WTC11 (cell line): ENCODE measurements at regions not wholly inside any gene's neighbourhood (a gene's known extent, or its start where the extent isn't known, plus 50 kb on each side); places are given as distances from the start of the nearest gene placed in this dataset.

Experiments
- ATAC-seq: fragments of 200-7000 bp; cut with Tn5 transposase; 2 replicates; pipeline ENCODE4 v1.10.0; 2021; ENCODE audit warnings: mild to moderate bottlenecking, moderate library complexity
- CTCF ChIA-PET: fragments of 300-600 bp; sonication (Branson Sonifier 250); formaldehyde crosslinking; loops from one replicate; lab custom pipeline; 2021; ENCODE audit warnings: antibody characterized with exemption; lab: Charles Lee
- POLR2A ChIA-PET: fragments of 350-600 bp; sonication (Branson Sonifier 250); formaldehyde crosslinking; loops from one replicate; lab custom pipeline; 2021; ENCODE audit warnings: antibody characterized with exemption; lab: Charles Lee
- DNase-seq: peaks from one replicate; pipeline ENCODE4 v3.0.0; 2021; ENCODE audit warnings: low spot score
- H3K27ac Mint-ChIP-seq: 2 replicates; pipeline ENCODE4 v1.8.0; 2021; ENCODE audit warnings: mixed read lengths
- H3K27me3 Mint-ChIP-seq: 2 replicates; pipeline ENCODE4 v1.8.0; 2021; ENCODE audit warnings: low read depth, mild to moderate bottlenecking, moderate library complexity, mixed read lengths
- H3K36me3 Mint-ChIP-seq: 2 replicates; pipeline ENCODE4 v1.8.0; 2021; ENCODE audit warnings: mixed read lengths
- H3K4me1 Mint-ChIP-seq: 2 replicates; pipeline ENCODE4 v1.8.0; 2022; ENCODE audit warnings: mixed read lengths
- H3K4me3 Mint-ChIP-seq: 2 replicates; pipeline ENCODE4 v1.8.0; 2021; ENCODE audit warnings: mild to moderate bottlenecking, moderate library complexity, mixed read lengths
- H3K9me3 Mint-ChIP-seq: 2 replicates; pipeline ENCODE4 v1.8.0; 2021; ENCODE audit warnings: mixed read lengths
- EMX1 ChIP-seq: fragments of 250-450 bp; sonication (Bioruptor Pico); IDR thresholded peaks from 2 replicates; pipeline ENCODE4 v1.8.0; 2021; ENCODE audit warnings: mild to moderate bottlenecking
- ESRRA ChIP-seq: sonication (generic); formaldehyde crosslinking; IDR thresholded peaks from 2 replicates; pipeline ENCODE4 v1.8.1; 2022; ENCODE audit warnings: mild to moderate bottlenecking, missing genetic modification reagents, borderline replicate concordance
- FOXK1 ChIP-seq: sonication (generic); formaldehyde crosslinking; IDR thresholded peaks from 2 replicates; pipeline ENCODE4 v1.8.0; 2022; ENCODE audit warnings: mild to moderate bottlenecking, moderate library complexity, missing genetic modification reagents
- GABPB1 ChIP-seq: sonication (generic); formaldehyde crosslinking; IDR thresholded peaks from 2 replicates; pipeline ENCODE4 v1.8.1; 2023; ENCODE audit warnings: mild to moderate bottlenecking, missing genetic modification reagents
- JUN ChIP-seq: sonication (generic); formaldehyde crosslinking; IDR thresholded peaks from 2 replicates; pipeline ENCODE4 v1.8.0; 2023; ENCODE audit warnings: mild to moderate bottlenecking, missing genetic modification reagents
- KAT7 ChIP-seq: sonication (generic); formaldehyde crosslinking; IDR thresholded peaks from 2 replicates; pipeline ENCODE4 v1.8.1; 2023; ENCODE audit warnings: missing genetic modification reagents, mild to moderate bottlenecking, borderline replicate concordance
- MXD4 ChIP-seq: fragments of 250-450 bp; sonication (Bioruptor Pico); IDR thresholded peaks from 2 replicates; pipeline ENCODE4 v1.8.0; 2021; ENCODE audit warnings: mild to moderate bottlenecking, moderate library complexity, borderline replicate concordance
- OVOL2 ChIP-seq: fragments of 250-450 bp; sonication (Bioruptor Pico); IDR thresholded peaks from 2 replicates; pipeline ENCODE4 v1.9.0; 2021; ENCODE audit warnings: mild to moderate bottlenecking, borderline replicate concordance
- TEAD4 ChIP-seq: sonication (generic); formaldehyde crosslinking; IDR thresholded peaks from 2 replicates; pipeline ENCODE4 v1.8.0; 2022; ENCODE audit warnings: mild to moderate bottlenecking, missing genetic modification reagents
- ZNF219 ChIP-seq: sonication (generic); formaldehyde crosslinking; IDR thresholded peaks from 2 replicates; pipeline ENCODE4 v1.8.0; 2023; ENCODE audit warnings: missing genetic modification reagents, mild to moderate bottlenecking, borderline replicate concordance
- ZNF416 ChIP-seq: fragments of 250-450 bp; sonication (Bioruptor Pico); IDR thresholded peaks from 2 replicates; pipeline ENCODE4 v1.9.0; 2021; ENCODE audit warnings: mild to moderate bottlenecking, inconsistent platforms
- ZNF423 ChIP-seq: fragments of 250-450 bp; sonication (Bioruptor Pico); IDR thresholded peaks from 2 replicates; pipeline ENCODE4 v2.1.2; 2022; ENCODE audit warnings: mild to moderate bottlenecking, moderate library complexity
- TF ChIP-seq, protein P1 (sequence below): fragments of 250-450 bp; sonication (Bioruptor Pico); IDR thresholded peaks from 2 replicates; pipeline ENCODE4 v1.9.0; 2021; ENCODE audit warnings: mild to moderate bottlenecking
- TF ChIP-seq, protein P2 (sequence below): fragments of 250-450 bp; sonication (Bioruptor Pico); IDR thresholded peaks from 2 replicates; pipeline ENCODE4 v1.9.0; 2021; ENCODE audit warnings: moderate library complexity, mild to moderate bottlenecking, inconsistent platforms, borderline replicate concordance
- TF ChIP-seq, protein P3 (sequence below): fragments of 250-450 bp; sonication (Bioruptor Pico); IDR thresholded peaks from 2 replicates; pipeline ENCODE4 v1.8.0; 2021; ENCODE audit warnings: mild to moderate bottlenecking
- TF ChIP-seq, protein P4 (sequence below): sonication (generic); formaldehyde crosslinking; IDR thresholded peaks from 2 replicates; pipeline ENCODE4 v1.8.1; 2023; ENCODE audit warnings: mild to moderate bottlenecking, missing genetic modification reagents, moderate library complexity
- TF ChIP-seq, protein P5 (sequence below): fragments of 250-450 bp; sonication (Bioruptor Pico); IDR thresholded peaks from 2 replicates; pipeline ENCODE4 v1.9.0; 2021; ENCODE audit warnings: mild to moderate bottlenecking, borderline replicate concordance
- TF ChIP-seq, protein P6 (sequence below): sonication (generic); formaldehyde crosslinking; IDR thresholded peaks from 2 replicates; pipeline ENCODE4 v1.8.0; 2022; ENCODE audit warnings: mild to moderate bottlenecking, missing genetic modification reagents
- TF ChIP-seq, protein P7 (sequence below): sonication (generic); formaldehyde crosslinking; IDR thresholded peaks from 2 replicates; pipeline ENCODE4 v1.8.1; 2022; ENCODE audit warnings: low read depth, mild to moderate bottlenecking, moderate library complexity, missing genetic modification reagents, borderline replicate concordance

DNA sequence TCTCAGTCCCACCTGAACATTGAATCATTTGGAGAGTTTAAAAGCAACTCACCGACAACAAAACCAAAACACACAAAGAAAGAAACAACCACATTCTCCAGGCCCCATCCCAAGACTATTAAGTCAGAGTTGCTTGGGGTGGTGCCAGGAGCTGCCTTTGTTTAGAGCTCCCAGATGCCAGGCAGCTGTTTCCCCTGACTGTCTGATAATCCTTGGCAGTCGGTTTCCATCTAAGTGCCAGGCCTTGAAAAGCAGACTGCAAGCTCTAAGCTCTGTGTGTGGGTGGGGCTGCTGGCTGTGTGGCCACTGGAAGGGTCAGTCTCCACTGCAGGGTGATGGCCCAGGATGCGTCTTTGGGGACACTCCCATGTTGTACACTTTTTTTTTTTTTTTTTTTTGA, 255.3 kb upstream of the AGAP1 start:
- ATAC-seq (no peak), DNase-seq (no peak)
- no peak overlapping the region for H3K4me3 Mint-ChIP-seq
- no peaks in the 10 kb centered on the region for H3K9me3 Mint-ChIP-seq
- H3K27ac Mint-ChIP-seq = no peak overlapping the region
- POLR2A ChIA-PET = no interaction called here
- no peaks in the 10 kb centered on the region for H3K36me3 Mint-ChIP-seq
- H3K4me1 Mint-ChIP-seq = no peaks in the 10 kb centered on the region
- H3K27me3 Mint-ChIP-seq = no peaks in the 10 kb centered on the region
- TF ChIP-seq GABPB1 (CRISPR knock-in tag) (no peak), TEAD4 (no peak), ZNF423 (CRISPR knock-in tag) (no peak), FOXK1 (CRISPR knock-in tag) (no peak), KAT7 (CRISPR knock-in tag) (no peak), JUN (no peak), ESRRA (CRISPR knock-in tag) (no peak), EMX1 (CRISPR knock-in tag) (no peak)
- TF ChIP-seq, protein P1, sequence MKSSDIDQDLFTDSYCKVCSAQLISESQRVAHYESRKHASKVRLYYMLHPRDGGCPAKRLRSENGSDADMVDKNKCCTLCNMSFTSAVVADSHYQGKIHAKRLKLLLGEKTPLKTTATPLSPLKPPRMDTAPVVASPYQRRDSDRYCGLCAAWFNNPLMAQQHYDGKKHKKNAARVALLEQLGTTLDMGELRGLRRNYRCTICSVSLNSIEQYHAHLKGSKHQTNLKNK (CRISPR knock-in tag) = no peak
- TF ChIP-seq, protein P2, sequence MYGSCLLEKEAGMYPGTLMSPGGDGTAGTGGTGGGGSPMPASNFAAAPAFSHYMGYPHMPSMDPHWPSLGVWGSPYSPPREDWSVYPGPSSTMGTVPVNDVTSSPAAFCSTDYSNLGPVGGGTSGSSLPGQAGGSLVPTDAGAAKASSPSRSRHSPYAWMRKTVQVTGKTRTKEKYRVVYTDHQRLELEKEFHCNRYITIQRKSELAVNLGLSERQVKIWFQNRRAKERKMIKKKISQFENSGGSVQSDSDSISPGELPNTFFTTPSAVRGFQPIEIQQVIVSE (CRISPR knock-in tag) = no peak
- TF ChIP-seq, protein P3, sequence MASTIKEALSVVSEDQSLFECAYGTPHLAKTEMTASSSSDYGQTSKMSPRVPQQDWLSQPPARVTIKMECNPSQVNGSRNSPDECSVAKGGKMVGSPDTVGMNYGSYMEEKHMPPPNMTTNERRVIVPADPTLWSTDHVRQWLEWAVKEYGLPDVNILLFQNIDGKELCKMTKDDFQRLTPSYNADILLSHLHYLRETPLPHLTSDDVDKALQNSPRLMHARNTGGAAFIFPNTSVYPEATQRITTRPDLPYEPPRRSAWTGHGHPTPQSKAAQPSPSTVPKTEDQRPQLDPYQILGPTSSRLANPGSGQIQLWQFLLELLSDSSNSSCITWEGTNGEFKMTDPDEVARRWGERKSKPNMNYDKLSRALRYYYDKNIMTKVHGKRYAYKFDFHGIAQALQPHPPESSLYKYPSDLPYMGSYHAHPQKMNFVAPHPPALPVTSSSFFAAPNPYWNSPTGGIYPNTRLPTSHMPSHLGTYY (CRISPR knock-in tag) = no peak
- TF ChIP-seq, protein P4, sequence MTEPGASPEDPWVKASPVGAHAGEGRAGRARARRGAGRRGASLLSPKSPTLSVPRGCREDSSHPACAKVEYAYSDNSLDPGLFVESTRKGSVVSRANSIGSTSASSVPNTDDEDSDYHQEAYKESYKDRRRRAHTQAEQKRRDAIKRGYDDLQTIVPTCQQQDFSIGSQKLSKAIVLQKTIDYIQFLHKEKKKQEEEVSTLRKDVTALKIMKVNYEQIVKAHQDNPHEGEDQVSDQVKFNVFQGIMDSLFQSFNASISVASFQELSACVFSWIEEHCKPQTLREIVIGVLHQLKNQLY (CRISPR knock-in tag) = no peak
- TF ChIP-seq, protein P5, sequence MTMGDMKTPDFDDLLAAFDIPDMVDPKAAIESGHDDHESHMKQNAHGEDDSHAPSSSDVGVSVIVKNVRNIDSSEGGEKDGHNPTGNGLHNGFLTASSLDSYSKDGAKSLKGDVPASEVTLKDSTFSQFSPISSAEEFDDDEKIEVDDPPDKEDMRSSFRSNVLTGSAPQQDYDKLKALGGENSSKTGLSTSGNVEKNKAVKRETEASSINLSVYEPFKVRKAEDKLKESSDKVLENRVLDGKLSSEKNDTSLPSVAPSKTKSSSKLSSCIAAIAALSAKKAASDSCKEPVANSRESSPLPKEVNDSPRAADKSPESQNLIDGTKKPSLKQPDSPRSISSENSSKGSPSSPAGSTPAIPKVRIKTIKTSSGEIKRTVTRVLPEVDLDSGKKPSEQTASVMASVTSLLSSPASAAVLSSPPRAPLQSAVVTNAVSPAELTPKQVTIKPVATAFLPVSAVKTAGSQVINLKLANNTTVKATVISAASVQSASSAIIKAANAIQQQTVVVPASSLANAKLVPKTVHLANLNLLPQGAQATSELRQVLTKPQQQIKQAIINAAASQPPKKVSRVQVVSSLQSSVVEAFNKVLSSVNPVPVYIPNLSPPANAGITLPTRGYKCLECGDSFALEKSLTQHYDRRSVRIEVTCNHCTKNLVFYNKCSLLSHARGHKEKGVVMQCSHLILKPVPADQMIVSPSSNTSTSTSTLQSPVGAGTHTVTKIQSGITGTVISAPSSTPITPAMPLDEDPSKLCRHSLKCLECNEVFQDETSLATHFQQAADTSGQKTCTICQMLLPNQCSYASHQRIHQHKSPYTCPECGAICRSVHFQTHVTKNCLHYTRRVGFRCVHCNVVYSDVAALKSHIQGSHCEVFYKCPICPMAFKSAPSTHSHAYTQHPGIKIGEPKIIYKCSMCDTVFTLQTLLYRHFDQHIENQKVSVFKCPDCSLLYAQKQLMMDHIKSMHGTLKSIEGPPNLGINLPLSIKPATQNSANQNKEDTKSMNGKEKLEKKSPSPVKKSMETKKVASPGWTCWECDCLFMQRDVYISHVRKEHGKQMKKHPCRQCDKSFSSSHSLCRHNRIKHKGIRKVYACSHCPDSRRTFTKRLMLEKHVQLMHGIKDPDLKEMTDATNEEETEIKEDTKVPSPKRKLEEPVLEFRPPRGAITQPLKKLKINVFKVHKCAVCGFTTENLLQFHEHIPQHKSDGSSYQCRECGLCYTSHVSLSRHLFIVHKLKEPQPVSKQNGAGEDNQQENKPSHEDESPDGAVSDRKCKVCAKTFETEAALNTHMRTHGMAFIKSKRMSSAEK = no peak
- CTCF ChIA-PET = no interaction called here

DNA sequence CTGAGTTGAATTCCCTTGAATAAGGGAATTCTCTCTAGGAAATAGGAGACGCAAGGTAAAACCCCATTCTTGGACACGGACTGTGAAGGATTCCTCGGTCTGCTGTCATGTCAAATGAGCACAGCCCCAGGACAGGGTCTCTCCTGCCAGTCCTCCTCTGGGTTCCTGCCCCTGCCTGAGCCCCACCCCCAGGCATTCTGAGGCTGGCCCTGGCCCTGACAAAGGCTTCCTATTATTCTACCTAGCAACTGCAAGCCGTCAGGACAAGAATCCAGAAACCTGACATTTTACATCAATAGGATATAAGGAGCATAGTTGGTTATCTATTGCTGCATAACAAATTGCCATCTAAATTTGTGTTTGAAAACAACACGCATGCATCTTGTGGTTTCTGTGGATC, 253.3 kb upstream of the AGAP1 start:
- CTCF ChIA-PET = no interaction called here
- TF ChIP-seq OVOL2 (CRISPR knock-in tag) (no peak), MXD4 (no peak), ZNF219 (CRISPR knock-in tag) (no peak), ZNF416 (CRISPR knock-in tag) (no peak), KAT7 (CRISPR knock-in tag) (no peak)
- TF ChIP-seq, protein P6, sequence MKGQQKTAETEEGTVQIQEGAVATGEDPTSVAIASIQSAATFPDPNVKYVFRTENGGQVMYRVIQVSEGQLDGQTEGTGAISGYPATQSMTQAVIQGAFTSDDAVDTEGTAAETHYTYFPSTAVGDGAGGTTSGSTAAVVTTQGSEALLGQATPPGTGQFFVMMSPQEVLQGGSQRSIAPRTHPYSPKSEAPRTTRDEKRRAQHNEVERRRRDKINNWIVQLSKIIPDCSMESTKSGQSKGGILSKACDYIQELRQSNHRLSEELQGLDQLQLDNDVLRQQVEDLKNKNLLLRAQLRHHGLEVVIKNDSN (CRISPR knock-in tag) = no peak
- TF ChIP-seq, protein P7, sequence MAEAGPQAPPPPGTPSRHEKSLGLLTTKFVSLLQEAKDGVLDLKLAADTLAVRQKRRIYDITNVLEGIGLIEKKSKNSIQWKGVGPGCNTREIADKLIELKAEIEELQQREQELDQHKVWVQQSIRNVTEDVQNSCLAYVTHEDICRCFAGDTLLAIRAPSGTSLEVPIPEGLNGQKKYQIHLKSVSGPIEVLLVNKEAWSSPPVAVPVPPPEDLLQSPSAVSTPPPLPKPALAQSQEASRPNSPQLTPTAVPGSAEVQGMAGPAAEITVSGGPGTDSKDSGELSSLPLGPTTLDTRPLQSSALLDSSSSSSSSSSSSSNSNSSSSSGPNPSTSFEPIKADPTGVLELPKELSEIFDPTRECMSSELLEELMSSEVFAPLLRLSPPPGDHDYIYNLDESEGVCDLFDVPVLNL (CRISPR knock-in tag) = no peak
- DNase-seq (no peak), ATAC-seq (no peak)
- no peak overlapping the region for H3K27ac Mint-ChIP-seq
- H3K9me3 Mint-ChIP-seq = no peaks in the 10 kb centered on the region
- H3K36me3 Mint-ChIP-seq = no peaks in the 10 kb centered on the region
- POLR2A ChIA-PET = no interaction called here
- H3K27me3 Mint-ChIP-seq = no peaks in the 10 kb centered on the region
- no peaks in the 10 kb centered on the region for H3K4me1 Mint-ChIP-seq
- H3K4me3 Mint-ChIP-seq = no peak overlapping the region
